Fibroblast of villous mesenchyme (primary cell): ENCODE measurements at regions not wholly inside any gene's neighbourhood (a gene's known extent, or its start where the extent isn't known, plus 50 kb on each side); places are given as distances from the start of the nearest gene placed in this dataset.

Experiments used
- DNase-seq: peaks from one replicate; pipeline ENCODE4 v3.0.0-alpha.2; 2010; ENCODE audit warnings: low read depth
- H3K4me3 ChIP-seq: 2 replicates; pipeline ENCODE4 v1.5.1; 2011; ENCODE audit warnings: low read depth, mild to moderate bottlenecking, low read length
- CTCF ChIP-seq: IDR thresholded peaks from 2 replicates; pipeline ENCODE4 v1.5.1; 2012; ENCODE audit warnings: low read depth, mild to moderate bottlenecking, low read length; ENCODE audit not compliant: insufficient read depth

GRCh38 chr9:32218100-32218767 lies 166.2 kb upstream of the ACO1 start:
- no peak overlapping the region for H3K4me3 ChIP-seq
- TF ChIP-seq CTCF, result no peak
- no peak for DNase-seq

GRCh38 chr9:32220750-32221149 lies 163.7 kb upstream of the ACO1 start:
- DNase-seq, result no peak
- TF ChIP-seq CTCF, result no peak
- no peak overlapping the region for H3K4me3 ChIP-seq

- no peak overlapping the region for H3K4me3 ChIP-seq
- TF ChIP-seq CTCF, result no peak
- DNase-seq, result no peak
Measured at GRCh38 chr9:32234451-32234850, 150.0 kb upstream of the ACO1 start.

- no peak for TF ChIP-seq CTCF
- DNase-seq, result no peak
- H3K4me3 ChIP-seq, result no peak overlapping the region
Measured at GRCh38 chr9:32247168-32247567, 137.3 kb upstream of the ACO1 start.

- DNase-seq, result no peak
- no peak for TF ChIP-seq CTCF
Measured at GRCh38 chr9:32248189-32248712, 136.2 kb upstream of the ACO1 start.

GRCh38 chr9:32251539-32251938 lies 132.9 kb upstream of the ACO1 start:
- no peak overlapping the region for H3K4me3 ChIP-seq
- DNase-seq, result peak; percentile 43
- peak; percentile 68 for TF ChIP-seq CTCF

More at GRCh38 chr9:32248189-32248712, 136.2 kb upstream of the ACO1 start:
- H3K4me3 ChIP-seq, result no peak overlapping the region

- DNase-seq, result no peak
- H3K4me3 ChIP-seq, result no peak overlapping the region
- no peak for TF ChIP-seq CTCF
Measured at GRCh38 chr9:32253731-32254130, 130.7 kb upstream of the ACO1 start.
